A549 (cell line): ENCODE measurements at regions not wholly inside any gene's neighbourhood (a gene's known extent, or its start where the extent isn't known, plus 50 kb on each side); places are given as distances from the start of the nearest gene placed in this dataset.

Experiments
- ATAC-seq, 2 experiments: fragments of 200-7000 bp in 1 of 2; fragments of >200 bp in 1 of 2; cut with Nextera tagmentation in 1 of 2; cut with Tn5 transposase in 1 of 2; 3 replicates each; pipeline versions ENCODE4 v1.8.0 to v1.9.1; 2018 to 2020; ENCODE audit warnings: mild to moderate bottlenecking in 1 of 2, moderate library complexity in 1 of 2
- CTCF ChIA-PET: fragments of 300-600 bp; sonication (Branson Sonifier 250); formaldehyde crosslinking; extraction: SDS; loops from one replicate; lab custom pipeline; 2021; ENCODE audit warnings: antibody characterized with exemption, inconsistent platforms; lab: Yijun Ruan, JAX
- POLR2A ChIA-PET: fragments of 350-600 bp; formaldehyde crosslinking; extraction: SDS; loops from one replicate; lab custom pipeline; 2021; ENCODE audit warnings: antibody characterized with exemption, inconsistent platforms; lab: Yijun Ruan, JAX
- DNase-seq, 2 experiments: peaks; one replicate each; pipeline versions ENCODE4 v3.0.0 to v3.0.0-alpha.2; 2011 to 2016; ENCODE audit warnings: low read depth in 1 of 2, low spot score in 1 of 2
- FAIRE-seq: peaks from 2 replicates; lab custom pipeline; 2011; peaks lifted over from hg19 to GRCh38; lab: Jason Lieb, UNC
- H3K27ac ChIP-seq, 2 experiments: fragments of >200 bp; sonication (Bioruptor Twin); formaldehyde crosslinking; 3 replicates each; pipeline ENCODE4 v1.5.1; 2016 to 2017
- H3K4me1 ChIP-seq: fragments of >200 bp; sonication (Bioruptor Twin); formaldehyde crosslinking; 3 replicates; pipeline ENCODE4 v1.6.1; 2016
- H3K4me2 ChIP-seq: fragments of >200 bp; sonication (Bioruptor Twin); formaldehyde crosslinking; 3 replicates; pipeline ENCODE4 v1.6.1; 2016
- H3K4me3 ChIP-seq: fragments of >200 bp; sonication (Bioruptor Twin); formaldehyde crosslinking; 3 replicates; pipeline ENCODE4 v1.5.1; 2016
- H3K9me3 ChIP-seq: fragments of >200 bp; sonication (Bioruptor Twin); formaldehyde crosslinking; 3 replicates; pipeline ENCODE4 v1.6.1; 2016
- CBX2 ChIP-seq: fragments of 200-600 bp; sonication (generic); IDR thresholded peaks from 2 replicates; pipeline ENCODE4 v1.6.1; 2016; ENCODE audit warnings: low read depth, mild to moderate bottlenecking, borderline replicate concordance
- CBX8 ChIP-seq: fragments of 200-600 bp; sonication (generic); IDR thresholded peaks from 2 replicates; pipeline ENCODE4 v1.6.1; 2016
- CTCF ChIP-seq: fragments of >200 bp; sonication (Bioruptor Twin); formaldehyde crosslinking; IDR thresholded peaks from 3 replicates; pipeline ENCODE4 v1.5.1; 2016
- E2F6 ChIP-seq: IDR thresholded peaks from 2 replicates; pipeline ENCODE4 v1.6.1; 2012; ENCODE audit warnings: low read depth, borderline replicate concordance
- EHF ChIP-seq: fragments of 250-450 bp; sonication (Bioruptor Pico); IDR thresholded peaks from 2 replicates; pipeline ENCODE4 v1.5.0; 2020; ENCODE audit warnings: mild to moderate bottlenecking
- GATA3 ChIP-seq: IDR thresholded peaks from 2 replicates; pipeline ENCODE4 v1.6.1; 2012; ENCODE audit warnings: borderline replicate concordance
- HOXA7 ChIP-seq: fragments of 250-450 bp; sonication (Bioruptor Pico); IDR thresholded peaks from 2 replicates; pipeline ENCODE4 v1.5.0; 2020; ENCODE audit warnings: mild to moderate bottlenecking, moderate library complexity
- JUN ChIP-seq, 2 experiments: fragments of >200 bp; sonication (Bioruptor Twin); formaldehyde crosslinking; IDR thresholded peaks; 2 replicates in 1 of 2; 3 replicates in 1 of 2; pipeline ENCODE4 v1.6.1; 2016 to 2017
- MAFK ChIP-seq: fragments of 450-650 bp; IDR thresholded peaks from 2 replicates; pipeline ENCODE4 v1.6.1; 2014; ENCODE audit not compliant: partially characterized antibody
- MYC ChIP-seq: IDR thresholded peaks from 2 replicates; pipeline ENCODE4 v1.6.1; 2012; ENCODE audit warnings: mild to moderate bottlenecking, inconsistent platforms, low read length, improper control_type of control experiment, borderline replicate concordance
- NPAS2 ChIP-seq: fragments of 250-450 bp; sonication (Bioruptor Pico); IDR thresholded peaks from 2 replicates; pipeline ENCODE4 v1.8.0; 2022; ENCODE audit warnings: mild to moderate bottlenecking, moderate library complexity, borderline replicate concordance
- PHF8 ChIP-seq: fragments of 200-600 bp; sonication (generic); IDR thresholded peaks from 2 replicates; pipeline ENCODE4 v1.6.1; 2016; ENCODE audit warnings: low read depth, mild to moderate bottlenecking, antibody characterized with exemption, moderate library complexity, borderline replicate concordance
- POLR2AphosphoS2 ChIP-seq: conservative IDR thresholded peaks from 2 replicates; pipeline ENCODE4 v1.6.1; 2012; ENCODE audit warnings: low read length, improper control_type of control experiment, inconsistent platforms
- RAD21 ChIP-seq, 2 experiments: fragments of >200 bp in 1 of 2; sonication (Bioruptor Twin) in 1 of 2; formaldehyde crosslinking in 1 of 2; IDR thresholded peaks in 1 of 2; conservative IDR thresholded peaks in 1 of 2; 2 replicates in 1 of 2; 3 replicates in 1 of 2; pipeline ENCODE4 v1.6.1; 2012 to 2018; ENCODE audit warnings: inconsistent platforms in 1 of 2
- SMC3 ChIP-seq: fragments of >200 bp; sonication (Bioruptor Twin); formaldehyde crosslinking; IDR thresholded peaks from 3 replicates; pipeline ENCODE4 v1.6.1; 2018; ENCODE audit warnings: inconsistent platforms
- TFCP2L1 ChIP-seq: fragments of 250-450 bp; sonication (Bioruptor Pico); IDR thresholded peaks from 2 replicates; pipeline ENCODE4 v1.5.0; 2021; ENCODE audit warnings: mild to moderate bottlenecking
- TP53 ChIP-seq: fragments of 250-450 bp; sonication (Bioruptor Pico); IDR thresholded peaks from 2 replicates; pipeline ENCODE4 v1.5.0; 2021; ENCODE audit warnings: mild to moderate bottlenecking, moderate library complexity
- ZNF302 ChIP-seq: fragments of 250-450 bp; sonication (Bioruptor Pico); IDR thresholded peaks from 2 replicates; pipeline ENCODE4 v1.9.0; 2021; ENCODE audit warnings: inconsistent platforms, mild to moderate bottlenecking, moderate library complexity
- WGBS: methylation state at CpG from one replicate; pipeline ENCODE4 v1.1.6; 2017; ENCODE audit errors: missing lambda C conversion rate; 5-methylcytosine and 5-hydroxymethylcytosine counted together
- TF ChIP-seq, protein P1 (sequence below): fragments of 200-600 bp; sonication (generic); IDR thresholded peaks from 2 replicates; pipeline ENCODE4 v1.6.1; 2016; ENCODE audit warnings: antibody characterized with exemption, mild to moderate bottlenecking, moderate library complexity
- TF ChIP-seq, protein P2 (sequence below): IDR thresholded peaks from 2 replicates; pipeline ENCODE4 v1.6.1; 2012
- TF ChIP-seq, protein P3 (sequence below): IDR thresholded peaks from 2 replicates; pipeline ENCODE4 v1.6.1; 2012

DNA sequence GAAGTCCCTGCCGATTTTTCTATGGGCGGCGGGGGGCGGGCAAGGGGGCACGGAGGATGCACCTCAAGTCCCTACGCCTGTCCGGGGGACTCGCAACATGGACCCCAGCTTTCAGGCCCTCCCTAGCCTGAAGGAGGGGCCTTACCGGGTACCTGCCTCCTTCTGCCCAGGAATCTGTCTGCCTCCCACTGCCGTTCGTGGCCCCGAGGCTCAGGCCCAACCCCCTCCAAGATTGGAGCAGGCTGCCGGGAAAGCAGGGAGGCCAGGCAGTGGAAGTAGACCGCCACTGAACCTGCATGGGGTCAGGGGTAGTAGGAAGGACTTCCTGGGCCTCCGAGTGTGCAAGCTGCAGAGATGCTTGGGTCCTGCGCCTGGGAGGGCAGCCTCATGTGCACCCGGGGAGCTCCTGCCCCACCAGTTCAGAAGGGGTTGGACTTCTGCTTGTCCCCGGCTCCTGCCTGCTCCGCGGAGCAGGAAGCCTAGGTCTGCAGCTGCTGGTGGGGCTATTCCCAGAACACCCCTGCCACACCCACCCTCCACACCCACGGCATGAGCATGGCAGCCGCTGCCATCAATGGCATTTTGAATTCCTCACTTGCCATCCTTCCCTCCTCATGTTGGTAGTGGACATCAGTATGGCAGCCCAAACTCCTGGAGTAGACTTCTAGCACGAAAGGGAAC lies 1312.7 kb upstream of the ACO1 start:
- ATAC-seq: no peak
- no peaks in the 10 kb centered on the region; the same call in 2 of the 3 replicates for H3K9me3 ChIP-seq
- FAIRE-seq: no peak
- no peak overlapping the region for H3K27ac ChIP-seq
- no peak overlapping the region for H3K4me2 ChIP-seq
- CTCF ChIA-PET: no interaction called here
- 36% methylated on average over 11 of the region's 23 CpGs for WGBS
- POLR2A ChIA-PET: no interaction called here
- TF ChIP-seq NPAS2 (no peak), TFCP2L1 (CRISPR knock-in tag) (no peak), CBX8 (no peak), POLR2AphosphoS2 (no peak)
- TF ChIP-seq, protein P1, sequence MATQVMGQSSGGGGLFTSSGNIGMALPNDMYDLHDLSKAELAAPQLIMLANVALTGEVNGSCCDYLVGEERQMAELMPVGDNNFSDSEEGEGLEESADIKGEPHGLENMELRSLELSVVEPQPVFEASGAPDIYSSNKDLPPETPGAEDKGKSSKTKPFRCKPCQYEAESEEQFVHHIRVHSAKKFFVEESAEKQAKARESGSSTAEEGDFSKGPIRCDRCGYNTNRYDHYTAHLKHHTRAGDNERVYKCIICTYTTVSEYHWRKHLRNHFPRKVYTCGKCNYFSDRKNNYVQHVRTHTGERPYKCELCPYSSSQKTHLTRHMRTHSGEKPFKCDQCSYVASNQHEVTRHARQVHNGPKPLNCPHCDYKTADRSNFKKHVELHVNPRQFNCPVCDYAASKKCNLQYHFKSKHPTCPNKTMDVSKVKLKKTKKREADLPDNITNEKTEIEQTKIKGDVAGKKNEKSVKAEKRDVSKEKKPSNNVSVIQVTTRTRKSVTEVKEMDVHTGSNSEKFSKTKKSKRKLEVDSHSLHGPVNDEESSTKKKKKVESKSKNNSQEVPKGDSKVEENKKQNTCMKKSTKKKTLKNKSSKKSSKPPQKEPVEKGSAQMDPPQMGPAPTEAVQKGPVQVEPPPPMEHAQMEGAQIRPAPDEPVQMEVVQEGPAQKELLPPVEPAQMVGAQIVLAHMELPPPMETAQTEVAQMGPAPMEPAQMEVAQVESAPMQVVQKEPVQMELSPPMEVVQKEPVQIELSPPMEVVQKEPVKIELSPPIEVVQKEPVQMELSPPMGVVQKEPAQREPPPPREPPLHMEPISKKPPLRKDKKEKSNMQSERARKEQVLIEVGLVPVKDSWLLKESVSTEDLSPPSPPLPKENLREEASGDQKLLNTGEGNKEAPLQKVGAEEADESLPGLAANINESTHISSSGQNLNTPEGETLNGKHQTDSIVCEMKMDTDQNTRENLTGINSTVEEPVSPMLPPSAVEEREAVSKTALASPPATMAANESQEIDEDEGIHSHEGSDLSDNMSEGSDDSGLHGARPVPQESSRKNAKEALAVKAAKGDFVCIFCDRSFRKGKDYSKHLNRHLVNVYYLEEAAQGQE: no peak
- TF ChIP-seq, protein P2, sequence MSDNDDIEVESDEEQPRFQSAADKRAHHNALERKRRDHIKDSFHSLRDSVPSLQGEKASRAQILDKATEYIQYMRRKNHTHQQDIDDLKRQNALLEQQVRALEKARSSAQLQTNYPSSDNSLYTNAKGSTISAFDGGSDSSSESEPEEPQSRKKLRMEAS: no peak
- no peak for DNase-seq
- no peaks in the 10 kb centered on the region for H3K4me1 ChIP-seq
- H3K4me3 ChIP-seq: no peak overlapping the region

- no peak for TF ChIP-seq HOXA7 (CRISPR knock-in tag)
- no peak for TF ChIP-seq ZNF302 (CRISPR knock-in tag)
- no peak for TF ChIP-seq MYC
- no peak for TF ChIP-seq E2F6
- no peak for TF ChIP-seq PHF8
- no peak for TF ChIP-seq EHF
- TF ChIP-seq JUN (IDR thresholded peaks at IDR 0.05): no peak
- Histone ChIP-seq H3K27ac (no peak overlapping the region), H3K4me3 (no peak overlapping the region), H3K4me2 (no peak overlapping the region), H3K4me1 (no peaks in the 10 kb centered on the region), H3K9me3 (no peaks in the 10 kb centered on the region)
- DNase-seq (no peak), ATAC-seq (no peak), FAIRE-seq (no peak)
- CTCF ChIA-PET: no interaction called here
- WGBS: 3% methylated on average over 2 of the region's 2 CpGs
- POLR2A ChIA-PET: no interaction called here
These were observed 1306.3 kb upstream of the ACO1 start for GRCh38 chr9:31078175-31078574.

DNA sequence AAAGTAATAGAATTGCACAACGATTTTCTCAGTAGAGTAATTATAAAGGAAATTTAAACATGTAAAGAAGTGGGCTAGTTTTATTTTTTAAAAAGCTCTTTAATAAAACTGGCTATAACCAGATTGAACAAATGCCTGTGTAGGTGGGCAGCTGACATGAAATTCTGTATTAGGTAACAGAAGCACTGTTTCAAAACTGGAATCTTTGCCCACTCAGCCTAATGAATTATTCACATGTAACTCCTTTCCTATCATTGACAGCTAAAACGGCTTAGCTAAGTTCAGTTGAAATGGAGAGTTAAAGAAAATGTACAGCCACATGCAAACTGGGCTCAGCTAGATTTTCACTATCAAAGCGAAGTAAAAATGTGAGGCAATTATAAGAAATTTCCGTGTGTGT lies 1300.1 kb upstream of the ACO1 start:
- DNase-seq (no peak), FAIRE-seq (no peak), ATAC-seq (no peak)
- Histone ChIP-seq H3K4me1 (no peaks in the 10 kb centered on the region), H3K4me2 (no peak overlapping the region), H3K27ac (no peak overlapping the region), H3K4me3 (no peak overlapping the region), H3K9me3 (no peaks in the 10 kb centered on the region)
- ChIA-PET CTCF (no interaction called here), POLR2A (no interaction called here)
- no peak for TF ChIP-seq CBX8
- no peak for TF ChIP-seq JUN (IDR thresholded peaks at IDR 0.05)
- no peak for TF ChIP-seq EHF
- TF ChIP-seq CBX2: no peak
- WGBS: 5% methylated on average over 4 of the region's 4 CpGs

DNA sequence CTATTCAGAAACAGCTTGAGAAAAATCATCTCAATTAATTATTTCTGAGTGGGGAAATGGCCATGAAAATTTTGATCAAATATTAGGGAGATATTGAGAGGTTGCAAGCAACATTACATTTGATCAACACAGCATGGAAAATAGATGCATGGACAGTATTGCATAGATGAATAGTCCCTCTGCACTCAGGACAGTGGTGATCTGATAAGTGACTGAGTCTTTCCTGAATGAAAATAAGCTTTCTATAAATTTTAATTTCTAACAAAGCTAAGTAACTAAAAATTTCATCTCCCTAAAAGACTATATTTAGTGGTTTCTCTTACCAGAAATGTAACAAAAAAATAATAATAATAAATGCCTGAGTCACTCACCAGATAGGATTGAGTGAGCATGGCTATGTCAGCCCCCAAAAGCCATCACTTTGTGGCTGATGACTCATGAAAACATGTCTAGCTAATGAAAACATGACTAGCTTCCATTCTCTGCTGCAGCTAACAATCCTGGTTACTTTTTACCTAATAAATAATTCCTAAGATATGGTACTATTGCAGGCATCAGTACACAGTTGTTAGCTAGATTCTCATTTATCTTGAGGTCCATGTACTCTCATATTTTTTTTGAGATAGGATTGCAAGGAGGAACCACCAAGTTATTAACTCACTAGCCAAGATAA lies 1294.8 kb upstream of the ACO1 start:
- Histone ChIP-seq H3K4me3 (no peak overlapping the region), H3K9me3 (no peaks in the 10 kb centered on the region), H3K27ac (no peak overlapping the region), H3K4me1 (no peaks in the 10 kb centered on the region), H3K4me2 (no peak overlapping the region)
- ATAC-seq (no peak), FAIRE-seq (no peak), DNase-seq (no peak)
- POLR2A ChIA-PET: no interaction called here
- CTCF ChIA-PET: no interaction called here
- TF ChIP-seq CTCF (no peak), MAFK (no peak), SMC3 (no peak), RAD21 (conservative IDR thresholded peaks at IDR 0.05 in 1 of 2, IDR thresholded peaks at IDR 0.05 in 1 of 2) (no peak), TP53 (CRISPR knock-in tag) (no peak), TFCP2L1 (CRISPR knock-in tag) (no peak), GATA3 (no peak), NPAS2 (no peak), EHF (no peak)
- TF ChIP-seq, protein P3, sequence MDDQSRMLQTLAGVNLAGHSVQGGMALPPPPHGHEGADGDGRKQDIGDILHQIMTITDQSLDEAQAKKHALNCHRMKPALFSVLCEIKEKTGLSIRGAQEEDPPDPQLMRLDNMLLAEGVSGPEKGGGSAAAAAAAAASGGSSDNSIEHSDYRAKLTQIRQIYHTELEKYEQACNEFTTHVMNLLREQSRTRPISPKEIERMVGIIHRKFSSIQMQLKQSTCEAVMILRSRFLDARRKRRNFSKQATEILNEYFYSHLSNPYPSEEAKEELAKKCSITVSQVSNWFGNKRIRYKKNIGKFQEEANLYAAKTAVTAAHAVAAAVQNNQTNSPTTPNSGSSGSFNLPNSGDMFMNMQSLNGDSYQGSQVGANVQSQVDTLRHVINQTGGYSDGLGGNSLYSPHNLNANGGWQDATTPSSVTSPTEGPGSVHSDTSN: no peak
